HG02610 (cell line): ENCODE measurements at regions not wholly inside any gene's neighbourhood (a gene's known extent, or its start where the extent isn't known, plus 50 kb on each side); places are given as distances from the start of the nearest gene placed in this dataset.

ENCODE experiments used
- ATAC-seq: cut with Tn5 transposase; IDR thresholded peaks from one replicate; pipeline ENCODE4 v1.9.1; 2021; ENCODE audit warnings: mild to moderate bottlenecking, moderate library complexity; ENCODE audit not compliant: unreplicated experiment

GRCh38 chr1:209045331-209046057 lies 538.0 kb upstream of the CAMK1G start:
- ATAC-seq: no peak

DNA sequence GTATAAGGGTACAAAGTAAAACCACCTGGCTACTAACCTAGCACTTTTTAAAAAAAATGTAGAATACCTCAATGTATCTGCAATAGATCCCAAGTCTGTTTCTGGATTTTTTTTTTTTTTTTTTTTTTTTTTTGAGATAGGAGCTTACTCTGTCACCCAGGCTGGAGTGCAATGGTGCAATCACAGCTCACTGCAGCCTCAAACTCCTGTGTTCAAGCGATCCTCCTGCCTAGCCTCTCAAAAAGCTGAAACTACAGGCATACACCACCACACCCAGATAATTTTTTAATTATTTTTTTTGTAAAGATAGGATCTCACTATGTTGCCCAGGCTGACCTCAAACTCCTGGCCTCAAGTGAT lies 537.5 kb upstream of the CAMK1G start:
- ATAC-seq: no peak

DNA sequence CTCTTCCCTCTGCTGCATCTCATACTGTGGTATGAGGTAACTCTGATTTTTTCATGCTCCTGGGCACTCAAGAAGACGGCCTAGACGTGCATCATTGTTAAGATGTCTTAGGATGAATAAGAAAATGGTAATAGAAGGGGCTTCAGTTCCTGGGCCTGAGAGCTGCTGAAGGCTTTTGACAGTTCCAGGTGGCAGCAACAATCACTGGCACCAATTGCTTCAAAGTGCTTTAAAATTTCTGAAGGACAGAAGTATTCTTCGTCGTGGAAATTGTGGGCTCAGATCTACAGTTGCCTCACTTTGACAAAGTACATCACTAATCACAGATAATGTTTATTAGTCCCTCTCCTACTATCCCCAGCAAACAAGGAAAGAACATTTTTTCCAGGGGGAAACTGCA lies 536.6 kb upstream of the CAMK1G start:
- ATAC-seq: no peak

DNA sequence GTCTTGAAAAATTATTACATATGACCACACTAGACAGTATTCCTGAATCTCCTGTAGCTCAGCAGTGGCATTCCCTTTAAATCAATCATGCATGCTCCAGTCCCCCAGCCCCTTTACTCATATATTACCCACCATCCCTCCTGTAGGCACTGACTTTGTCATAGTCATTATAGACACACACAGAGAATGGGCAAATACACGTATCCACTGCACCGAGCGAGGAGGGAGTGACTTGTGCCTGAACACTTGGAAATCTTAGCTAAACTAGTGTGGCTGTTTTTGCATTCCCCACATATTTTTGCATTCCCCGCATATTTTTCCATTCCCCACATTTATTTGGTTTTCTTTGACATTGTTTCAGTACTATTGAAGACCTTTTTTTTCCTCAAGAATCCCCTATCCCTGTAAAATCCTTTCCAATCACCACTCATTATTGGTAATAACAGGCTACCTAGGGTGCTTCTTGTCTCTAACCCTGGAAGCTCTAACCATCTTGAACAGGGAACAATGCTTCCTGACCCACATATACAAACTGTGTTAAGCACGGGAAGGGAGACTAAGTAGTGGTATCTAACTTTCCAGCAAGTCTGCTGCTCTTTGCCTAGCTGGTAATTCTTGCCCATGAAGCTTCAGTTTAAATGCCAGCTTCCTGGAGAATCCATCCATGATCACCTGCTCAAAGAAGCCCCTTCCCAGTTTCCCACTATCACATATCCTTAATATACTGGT lies 534.4 kb upstream of the CAMK1G start:
- ATAC-seq: no peak

DNA sequence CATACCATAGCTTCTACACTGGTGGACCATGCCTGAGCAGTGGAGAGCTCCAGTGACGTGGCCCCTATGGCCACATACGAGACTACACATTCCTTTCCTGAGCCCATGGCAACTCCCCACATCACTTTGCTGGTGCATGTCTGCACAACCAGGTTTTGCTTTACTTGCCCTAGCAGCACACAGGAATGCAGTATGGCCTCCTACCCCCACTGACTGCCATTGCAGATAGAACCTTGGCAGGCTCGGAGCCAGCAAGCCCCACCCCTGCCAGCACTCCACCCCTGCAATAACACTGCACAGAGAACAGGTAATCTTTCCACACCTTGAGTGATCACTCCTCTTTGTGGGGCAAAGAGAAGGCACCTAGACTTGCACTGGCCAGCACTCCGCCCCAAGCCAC lies 531.9 kb upstream of the CAMK1G start:
- ATAC-seq: no peak

DNA sequence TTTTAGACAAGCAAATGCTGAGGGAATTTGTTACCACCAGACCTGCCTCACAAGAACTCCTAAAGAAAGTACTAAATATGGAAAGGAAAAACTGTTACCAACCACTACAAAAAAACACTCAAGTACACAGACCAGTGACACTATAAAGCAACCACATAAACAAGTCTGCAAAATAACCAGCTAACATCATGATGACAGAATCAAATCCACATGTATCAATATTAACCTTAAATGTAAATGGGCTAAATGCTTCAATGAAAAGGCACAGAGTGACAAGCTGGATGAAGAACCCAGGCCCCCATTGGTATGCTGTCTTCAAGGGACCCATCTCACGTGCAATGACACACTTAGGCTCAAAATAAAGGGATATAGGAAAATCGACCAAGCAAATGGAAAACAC lies 529.9 kb upstream of the CAMK1G start:
- ATAC-seq: no peak

- ATAC-seq: no peak
Observed at GRCh38 chr1:209057083-209057482, 526.4 kb upstream of the CAMK1G start.

GRCh38 chr1:209057901-209058300 lies 525.6 kb upstream of the CAMK1G start:
- no peak for ATAC-seq

GRCh38 chr1:209059376-209059775 lies 524.1 kb upstream of the CAMK1G start:
- ATAC-seq: no peak

- ATAC-seq: no peak
Observed at GRCh38 chr1:209059981-209060380, 523.5 kb upstream of the CAMK1G start.

DNA sequence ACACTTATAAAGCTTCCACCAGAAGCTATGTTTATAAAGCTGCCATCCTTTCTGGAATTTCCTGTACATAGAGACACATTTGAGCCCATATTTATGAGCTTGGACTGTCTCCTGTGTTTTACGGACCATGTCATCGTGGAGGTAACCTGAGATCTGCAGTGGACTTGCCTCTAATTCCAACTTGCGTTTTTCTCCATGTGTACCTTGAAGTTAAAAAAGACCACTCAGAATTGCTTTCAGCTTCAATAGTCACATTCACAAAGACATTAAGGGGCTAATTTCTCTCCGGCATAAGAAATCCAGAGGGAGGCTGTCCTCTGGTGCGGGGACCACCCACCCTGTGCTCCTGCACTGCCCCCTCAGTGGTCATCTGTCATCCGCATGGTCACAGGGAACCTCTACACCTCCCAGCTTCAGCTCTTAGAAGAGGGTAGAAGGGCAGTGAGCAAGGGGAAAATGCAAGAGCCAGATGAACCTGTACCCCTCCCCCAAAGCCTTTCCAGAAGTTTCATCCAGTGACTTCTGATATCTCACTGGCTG lies 521.4 kb upstream of the CAMK1G start:
- ATAC-seq: no peak

DNA sequence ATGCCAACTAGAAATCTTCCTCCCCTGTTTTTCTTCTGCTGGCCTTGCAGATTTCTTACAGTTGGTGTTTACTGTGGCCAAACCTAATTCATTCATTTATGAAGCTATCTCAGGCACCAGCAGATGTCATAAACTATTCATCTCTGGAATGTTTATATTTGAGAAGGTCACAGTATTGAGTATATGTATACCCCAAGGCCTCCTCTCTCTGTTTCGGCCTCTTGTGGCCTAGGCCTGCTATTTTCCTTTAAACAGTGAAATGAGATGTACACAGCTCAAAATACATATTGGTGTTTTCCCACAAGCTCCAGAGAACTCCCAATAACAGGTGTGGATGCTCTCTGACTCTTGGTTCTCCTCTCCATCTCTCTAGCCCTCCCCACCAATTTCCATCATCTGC lies 520.7 kb upstream of the CAMK1G start:
- ATAC-seq: peak; percentile 75

DNA sequence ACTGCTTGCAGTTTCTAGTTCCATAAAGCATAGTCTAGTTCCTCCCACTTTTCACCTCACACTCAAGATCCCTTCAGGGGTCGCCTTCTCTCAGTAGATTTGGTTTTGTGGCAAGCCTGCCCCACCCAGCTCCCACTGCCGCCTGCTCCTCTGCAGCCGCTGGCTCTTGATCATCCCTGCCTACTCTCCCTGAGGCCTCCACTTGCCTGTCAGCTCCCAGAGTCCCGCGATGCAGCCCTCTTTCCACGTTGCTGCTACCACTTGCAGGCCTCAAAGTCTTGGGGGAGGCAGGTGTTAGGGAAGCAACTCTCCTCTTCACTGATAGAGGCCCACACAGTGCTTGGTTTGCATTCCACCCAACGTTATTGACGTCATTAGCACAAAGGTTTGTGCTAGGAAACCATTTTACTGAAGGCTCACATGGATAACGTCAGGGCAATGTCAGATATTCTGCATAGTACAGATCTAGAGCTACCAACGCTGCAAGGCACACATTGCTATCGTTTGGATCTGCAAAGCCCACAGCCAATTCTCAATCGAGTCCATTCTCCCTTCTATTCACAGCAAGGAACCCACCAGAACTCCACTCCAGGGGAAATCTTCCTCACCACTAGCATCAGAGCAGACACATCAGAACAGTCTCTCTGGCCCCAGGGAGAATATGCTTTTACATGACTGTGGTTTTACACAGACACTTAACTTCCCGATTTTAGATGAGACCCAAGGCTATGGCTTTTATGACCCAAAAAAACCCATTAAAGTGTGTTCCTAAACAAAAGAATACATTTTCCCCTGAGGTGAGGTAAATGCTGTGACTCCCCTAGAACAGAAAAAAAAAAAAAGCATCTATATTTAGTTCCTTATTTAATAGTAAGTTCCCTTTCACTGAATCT lies 519.5 kb upstream of the CAMK1G start:
- ATAC-seq: no peak

DNA sequence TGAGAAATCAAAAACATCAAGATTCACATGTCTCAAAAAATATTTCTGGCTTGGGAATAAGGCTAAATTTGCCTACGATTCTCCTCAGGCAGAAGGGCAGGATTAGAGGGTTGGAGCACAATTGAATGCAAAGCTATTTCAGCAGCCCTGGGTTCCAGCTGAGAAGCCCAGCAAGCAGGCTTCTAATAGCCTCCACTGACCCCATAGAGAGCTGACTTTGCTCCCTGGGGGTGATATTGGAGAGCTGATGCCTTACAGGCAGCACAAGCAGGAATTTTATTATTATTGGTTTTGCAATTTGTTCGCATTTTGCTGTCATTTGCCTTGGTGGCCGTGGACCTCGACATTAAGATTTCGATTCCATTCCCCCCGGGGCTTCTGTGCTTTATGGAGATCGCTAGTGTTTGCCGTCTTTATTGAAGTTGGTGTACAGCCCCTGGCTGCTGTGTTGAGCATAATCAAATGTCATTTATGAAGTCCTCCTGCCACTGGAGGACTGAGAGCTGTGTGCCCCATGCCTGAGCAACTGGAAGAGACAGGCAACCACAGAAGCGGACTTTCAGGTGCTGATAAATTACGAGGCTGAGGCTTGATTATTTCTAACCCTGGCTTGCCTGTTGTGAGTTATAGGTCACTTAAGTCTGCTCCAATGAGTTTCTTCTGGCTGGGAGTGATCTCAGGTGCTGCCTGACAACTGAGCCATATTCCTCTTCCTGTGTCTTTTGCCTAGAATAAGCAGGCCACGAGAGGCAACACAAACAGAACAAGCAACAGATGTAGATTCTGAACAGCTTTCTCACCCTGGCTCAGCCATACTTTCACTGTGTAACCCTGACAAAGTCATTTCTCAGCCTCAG lies 518.4 kb upstream of the CAMK1G start:
- ATAC-seq: no peak

DNA sequence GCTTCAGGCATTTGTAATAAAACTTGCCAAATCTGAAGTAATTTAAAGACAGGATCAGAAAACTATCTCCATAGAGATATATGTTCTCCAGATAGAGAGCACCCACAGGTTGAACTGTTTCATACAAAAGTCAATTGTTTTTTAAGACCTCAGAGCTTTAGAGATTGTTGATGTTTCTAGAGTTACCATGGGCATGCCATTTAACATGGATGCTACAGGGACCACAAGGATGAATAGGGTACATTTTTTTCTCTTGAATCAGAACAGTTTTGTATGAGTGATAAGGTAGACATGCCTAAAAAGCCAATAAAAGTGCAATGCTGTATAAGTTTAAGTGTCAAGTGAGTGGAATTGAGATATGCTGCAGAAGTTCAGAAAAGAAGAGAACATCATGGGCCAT lies 511.0 kb upstream of the CAMK1G start:
- ATAC-seq: no peak

- ATAC-seq: no peak
Observed at GRCh38 chr1:209073879-209074278, 509.6 kb upstream of the CAMK1G start.

GRCh38 chr1:209074575-209075250 lies 508.8 kb upstream of the CAMK1G start:
- ATAC-seq: no peak

- ATAC-seq: no peak
Observed at GRCh38 chr1:209076688-209077087, 506.8 kb upstream of the CAMK1G start.

DNA sequence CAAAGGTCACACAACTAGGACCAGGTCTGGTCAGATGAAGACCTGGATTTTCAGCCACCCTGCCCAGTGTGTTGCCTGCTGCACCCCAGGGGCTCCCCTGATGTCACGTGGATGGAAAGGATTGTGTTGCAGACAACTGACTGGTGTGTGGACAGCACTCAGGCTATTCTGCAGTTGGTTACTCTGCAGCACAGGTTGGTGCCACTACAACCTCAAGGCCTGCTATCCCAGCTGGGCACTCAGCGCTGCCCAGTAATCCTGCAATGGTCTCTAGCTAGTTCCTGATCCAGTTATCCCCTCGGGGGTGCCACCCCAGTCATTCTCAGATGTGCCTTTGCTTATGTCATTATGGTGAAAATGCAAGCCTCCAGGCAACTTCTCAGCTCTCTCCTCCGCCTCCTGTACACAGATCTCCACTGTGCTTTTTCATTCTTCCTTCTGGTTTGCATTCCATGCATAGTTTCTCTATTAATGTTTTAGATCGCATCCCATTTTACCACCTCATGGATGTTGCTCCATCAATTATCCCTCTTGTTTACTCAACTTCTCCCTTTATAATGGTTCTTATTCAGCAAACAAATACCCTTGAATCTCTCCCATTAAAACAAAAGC lies 503.2 kb upstream of the CAMK1G start:
- ATAC-seq: no peak
